SW 1271 (cell line): ENCODE measurements at regions not wholly inside any gene's neighbourhood (a gene's known extent, or its start where the extent isn't known, plus 50 kb on each side); places are given as distances from the start of the nearest gene placed in this dataset.
"Not testable (repeated sequence)": the region's sequence is repeated elsewhere in the genome, so short reads cannot be mapped to it uniquely, and the experiment has no call there.

ENCODE experiments used
- DNase-seq, 2 experiments: peaks; one replicate each; lab custom pipeline; 2025; lab: John Stamatoyannopoulos, UW

DNA sequence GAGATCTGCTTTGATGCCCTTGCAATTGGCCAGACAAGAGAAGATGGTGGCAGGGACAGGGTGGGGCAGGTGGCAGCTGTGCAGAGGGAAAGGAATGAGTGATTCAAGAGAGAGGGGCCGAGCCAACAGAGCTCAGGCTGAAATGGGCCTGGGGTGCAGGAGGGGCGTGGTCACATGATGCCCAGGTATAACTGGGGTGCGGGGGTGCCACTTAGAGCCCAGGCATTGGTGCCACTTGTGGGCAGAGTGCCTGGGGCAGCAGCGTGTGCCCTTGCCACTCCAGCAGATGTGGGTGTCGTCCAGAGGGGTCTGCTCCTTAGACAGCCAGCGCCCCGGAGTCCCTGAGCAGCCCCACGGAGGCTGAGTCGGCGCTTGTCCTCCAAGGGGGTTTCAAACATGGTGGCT, 88.7 kb downstream of the PLXNA1 start:
- DNase-seq: no peak

DNA sequence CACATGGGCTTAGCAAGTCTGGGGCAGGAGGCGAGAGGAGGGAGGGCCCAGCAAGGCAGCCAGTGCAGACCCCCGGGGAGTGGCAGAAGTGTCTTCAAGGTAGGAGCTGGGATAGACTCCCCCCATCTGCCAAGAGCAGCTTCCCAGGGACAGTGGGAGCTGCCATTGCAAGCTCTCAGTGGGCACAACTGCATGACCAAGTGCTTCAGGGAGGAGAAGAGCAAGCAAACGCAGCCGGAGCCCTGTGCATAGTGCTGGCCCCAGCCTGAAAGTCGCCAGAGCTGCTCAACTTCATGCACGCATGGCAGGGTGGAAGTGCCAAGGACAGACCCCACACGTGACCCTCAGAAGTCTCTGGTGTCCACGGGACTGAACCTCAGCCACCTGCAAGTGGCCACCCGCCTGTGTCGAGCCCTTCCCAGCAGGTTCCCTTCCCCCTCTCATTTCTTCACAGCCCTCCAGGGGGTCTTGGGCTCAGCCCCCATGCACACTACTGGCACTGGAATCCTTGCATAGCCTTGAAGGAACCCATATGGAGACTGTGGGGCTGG, 89.4 kb downstream of the PLXNA1 start:
- DNase-seq: no peak

DNA sequence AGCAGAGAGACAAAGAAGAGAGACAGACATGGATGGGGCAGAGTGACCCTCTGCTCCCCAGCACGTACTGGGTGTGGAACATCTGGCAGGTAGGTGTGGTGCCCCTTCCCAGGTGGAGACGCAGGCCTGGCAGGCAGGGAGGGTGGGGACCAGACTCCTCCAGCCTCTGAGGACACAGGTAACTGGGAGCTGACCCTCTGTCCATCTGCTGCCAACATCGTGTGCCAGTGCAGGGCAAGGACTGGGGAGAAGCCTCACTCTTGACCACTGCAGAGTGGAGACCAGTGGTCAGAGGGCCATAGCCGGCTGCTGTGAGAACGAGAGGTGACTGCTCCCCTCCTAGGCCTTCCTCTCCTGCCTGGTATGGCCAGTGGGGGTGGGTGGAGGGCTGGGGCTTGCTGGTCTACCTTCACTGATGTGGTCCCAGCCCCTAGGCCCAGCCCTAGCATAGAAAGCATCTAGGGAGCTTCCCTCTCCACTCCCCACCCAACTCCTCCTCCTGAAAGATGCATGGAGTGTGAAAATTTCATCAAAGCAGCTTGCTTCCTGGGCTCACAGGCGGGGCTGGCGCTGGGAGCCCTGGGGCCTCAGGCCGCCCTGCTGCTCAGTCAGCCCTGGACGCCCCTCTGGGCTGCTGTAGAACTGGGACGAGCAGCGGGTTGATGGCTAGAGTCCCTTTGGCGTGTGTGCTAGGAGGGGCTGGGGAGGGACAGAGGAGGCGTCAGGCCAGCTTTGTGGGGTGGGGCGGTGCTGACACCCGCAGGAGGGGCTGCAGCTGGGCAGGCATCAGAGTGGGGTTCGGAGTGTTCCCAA, 90.3 kb downstream of the PLXNA1 start:
- no peak for DNase-seq

DNA sequence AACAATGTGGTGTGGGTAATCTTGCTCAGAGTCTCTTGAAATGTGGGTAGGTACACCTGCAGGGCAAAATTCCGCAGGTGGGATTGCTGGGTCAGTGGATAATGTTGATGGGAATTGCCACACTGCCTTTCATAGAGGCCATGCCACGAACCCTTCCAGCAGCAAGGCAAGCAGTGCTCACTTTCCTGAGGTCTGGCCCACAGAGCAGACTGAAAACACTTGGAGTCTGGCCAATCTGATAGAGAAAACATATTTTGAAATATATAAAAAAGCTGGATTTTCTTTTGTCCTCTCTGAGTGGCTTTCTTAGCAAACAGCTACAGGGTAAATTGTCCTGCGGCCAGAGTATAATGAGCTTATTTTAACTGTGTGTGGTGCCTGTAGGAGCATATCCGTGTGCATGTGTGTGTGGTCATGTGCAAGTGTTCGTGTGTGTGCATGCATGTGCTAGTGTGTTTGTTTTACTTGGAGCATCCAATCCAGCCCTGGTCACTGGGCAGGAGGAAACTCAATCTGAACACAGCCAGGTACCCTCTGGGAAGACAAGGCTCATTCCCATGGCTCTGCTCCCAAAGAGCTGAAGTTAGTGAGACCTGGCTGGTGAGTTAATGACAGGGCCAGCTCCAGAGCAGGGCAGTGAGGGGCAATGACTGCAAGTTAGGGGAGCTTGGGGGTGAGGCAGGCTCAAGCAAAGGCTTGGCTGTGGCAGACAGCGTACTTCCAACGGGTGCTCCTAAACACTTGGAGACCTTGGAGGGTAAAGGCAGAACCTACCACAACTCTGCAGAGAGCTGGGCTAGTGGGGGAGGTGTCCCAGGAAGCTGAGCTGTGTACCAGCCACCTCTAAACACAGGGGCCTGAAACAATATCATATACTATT, 91.3 kb downstream of the PLXNA1 start:
- DNase-seq: no peak

DNA sequence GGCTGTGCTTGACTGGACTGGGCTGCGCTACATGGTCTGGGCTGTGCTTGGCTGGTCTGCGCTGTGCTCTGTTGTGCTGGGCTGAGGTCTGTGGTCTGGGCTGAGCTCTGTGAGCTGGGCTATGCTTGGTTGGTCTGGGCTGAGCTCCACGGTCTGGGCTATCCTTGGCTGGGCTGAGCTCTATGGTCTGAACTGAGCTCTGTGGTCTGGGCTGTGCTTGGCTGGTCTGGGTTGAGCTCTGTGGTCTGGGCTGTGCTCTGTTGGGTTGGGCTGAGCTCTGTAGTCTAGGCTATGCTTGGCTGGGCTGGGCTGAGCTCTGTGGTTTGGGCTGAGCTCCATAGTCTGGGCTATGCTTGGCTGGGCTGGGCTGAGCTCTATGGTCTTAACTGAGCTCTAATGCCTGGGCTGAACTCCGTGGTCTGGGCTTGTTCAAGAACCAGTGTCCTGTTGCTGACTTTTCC, 92.0 kb downstream of the PLXNA1 start:
- no peak for DNase-seq

DNA sequence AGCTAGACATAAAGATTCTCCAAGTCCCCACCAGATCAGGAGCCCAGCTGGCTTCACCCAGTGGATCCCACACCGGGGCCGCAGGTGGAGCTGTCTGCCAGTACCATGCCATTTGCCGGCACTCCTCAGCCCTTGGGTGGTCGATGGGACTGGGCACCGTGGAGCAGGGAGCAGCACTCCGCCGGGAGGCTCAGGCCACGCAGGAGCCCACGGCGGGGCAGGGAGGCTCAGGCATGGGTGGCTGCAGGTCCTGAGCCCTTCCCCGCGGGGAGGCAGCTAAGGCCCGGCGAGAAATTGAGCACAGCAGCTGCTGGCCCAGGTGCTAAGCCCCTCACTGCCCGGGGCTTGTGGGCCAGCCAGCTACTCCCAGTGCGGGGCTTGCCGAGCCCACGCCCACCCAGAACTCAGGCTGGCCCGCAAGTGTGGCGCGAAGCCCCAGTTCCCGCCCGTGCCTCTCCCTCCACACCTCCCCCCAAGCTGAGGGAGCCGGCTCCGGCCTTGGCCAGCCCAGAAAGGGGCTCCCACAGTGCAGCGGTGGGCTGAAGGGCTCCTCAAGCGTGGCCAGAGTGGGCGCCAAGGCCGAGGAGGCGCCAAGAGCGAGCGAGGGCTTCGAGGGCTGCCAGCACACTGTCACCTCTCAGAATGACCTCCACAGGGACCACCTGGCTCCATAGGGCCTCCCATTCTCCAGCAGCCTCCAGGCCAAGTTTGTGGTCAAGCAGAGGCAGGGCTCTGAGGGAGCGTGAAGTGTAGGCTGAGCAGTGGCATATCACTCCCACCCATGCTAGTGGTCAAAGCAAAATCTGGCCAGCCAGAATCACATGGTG, 93.5 kb downstream of the PLXNA1 start:
- DNase-seq: not testable (repeated sequence)

DNA sequence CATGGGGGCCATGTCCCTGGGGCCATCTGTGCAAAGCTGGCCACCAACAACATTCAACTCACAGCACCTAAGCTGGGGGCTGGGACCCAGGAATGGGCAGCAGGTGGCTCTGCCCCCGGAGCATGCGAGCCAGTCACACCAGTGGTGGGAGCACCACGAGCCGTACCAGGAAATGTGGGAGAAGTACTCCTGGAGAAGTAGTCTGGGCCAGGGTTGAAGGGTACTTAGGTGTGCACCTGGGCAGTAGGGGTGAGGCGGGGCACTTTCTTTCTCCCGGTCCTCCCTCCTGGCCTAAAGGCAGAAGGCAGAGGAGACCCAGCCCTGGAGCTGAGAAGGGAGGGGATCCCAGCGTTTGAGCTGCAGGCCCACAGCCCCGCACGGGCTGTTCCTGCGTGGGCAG, 94.2 kb downstream of the PLXNA1 start:
- DNase-seq: no peak

DNA sequence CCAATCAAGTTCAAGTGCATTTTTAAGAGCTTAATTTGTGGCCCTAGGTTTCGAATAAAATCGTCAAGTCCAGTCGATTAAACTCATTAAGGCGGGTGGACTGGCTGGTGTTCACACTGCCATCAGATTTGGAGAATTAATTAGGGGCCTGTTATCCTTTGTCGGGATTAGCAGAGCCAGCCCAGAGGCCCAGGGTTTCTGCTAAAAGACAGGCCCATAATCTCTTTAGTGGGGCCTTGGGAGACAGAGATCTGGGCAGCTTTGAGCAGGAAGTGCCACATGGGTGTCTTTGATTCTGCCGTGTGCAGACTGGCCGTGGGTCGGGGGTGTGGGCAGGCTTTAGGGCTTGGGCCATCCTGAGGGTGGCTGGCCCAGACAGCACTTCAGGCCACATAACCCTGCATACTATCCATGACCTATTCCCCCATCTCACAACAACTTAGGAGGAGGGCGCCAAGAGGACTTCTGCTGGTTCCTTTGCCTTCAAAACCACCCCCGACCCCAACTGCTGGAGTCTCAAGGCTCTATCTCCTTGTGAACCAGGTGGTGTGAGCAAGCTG, 94.7 kb downstream of the PLXNA1 start:
- DNase-seq: no peak

DNA sequence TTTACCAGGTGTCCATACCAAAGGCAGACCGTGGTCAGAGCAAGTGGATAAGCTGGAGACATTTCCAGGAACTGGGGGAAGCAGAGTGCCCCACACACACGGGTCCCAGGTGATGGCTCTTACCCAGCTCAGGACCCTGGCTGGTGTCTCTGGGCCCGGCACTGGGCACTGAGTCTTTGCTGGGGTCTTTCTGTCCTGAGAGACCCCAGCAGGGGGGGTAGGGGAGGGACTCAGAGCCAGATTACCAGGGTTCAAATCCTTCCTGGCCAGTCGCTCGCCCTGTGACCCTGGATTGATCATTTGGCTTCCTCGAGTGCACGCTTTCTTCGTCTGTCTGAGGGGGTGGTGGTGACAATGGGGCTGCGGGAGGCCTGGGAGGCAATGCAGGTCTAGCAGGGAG, 95.7 kb downstream of the PLXNA1 start:
- DNase-seq: no peak

DNA sequence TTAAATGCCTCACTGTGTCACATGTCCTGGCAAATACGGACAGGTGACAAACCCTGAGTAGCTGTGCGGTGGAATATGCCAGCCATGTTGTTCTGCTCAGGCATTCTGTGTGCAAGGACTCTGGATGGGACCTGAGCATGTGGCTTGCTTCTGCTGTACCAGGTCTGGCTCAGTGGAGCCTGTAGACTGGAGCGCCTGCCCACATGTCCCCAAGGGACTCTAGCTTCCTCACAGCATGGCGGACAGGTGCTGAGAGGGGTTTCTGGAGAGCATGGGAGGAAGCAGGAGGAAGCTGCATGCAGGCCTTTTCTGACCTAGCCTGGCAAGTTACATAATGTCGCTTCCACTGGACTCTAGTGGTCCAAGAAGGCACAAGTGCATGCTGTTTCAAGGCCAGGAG, 96.3 kb downstream of the PLXNA1 start:
- DNase-seq: no peak

DNA sequence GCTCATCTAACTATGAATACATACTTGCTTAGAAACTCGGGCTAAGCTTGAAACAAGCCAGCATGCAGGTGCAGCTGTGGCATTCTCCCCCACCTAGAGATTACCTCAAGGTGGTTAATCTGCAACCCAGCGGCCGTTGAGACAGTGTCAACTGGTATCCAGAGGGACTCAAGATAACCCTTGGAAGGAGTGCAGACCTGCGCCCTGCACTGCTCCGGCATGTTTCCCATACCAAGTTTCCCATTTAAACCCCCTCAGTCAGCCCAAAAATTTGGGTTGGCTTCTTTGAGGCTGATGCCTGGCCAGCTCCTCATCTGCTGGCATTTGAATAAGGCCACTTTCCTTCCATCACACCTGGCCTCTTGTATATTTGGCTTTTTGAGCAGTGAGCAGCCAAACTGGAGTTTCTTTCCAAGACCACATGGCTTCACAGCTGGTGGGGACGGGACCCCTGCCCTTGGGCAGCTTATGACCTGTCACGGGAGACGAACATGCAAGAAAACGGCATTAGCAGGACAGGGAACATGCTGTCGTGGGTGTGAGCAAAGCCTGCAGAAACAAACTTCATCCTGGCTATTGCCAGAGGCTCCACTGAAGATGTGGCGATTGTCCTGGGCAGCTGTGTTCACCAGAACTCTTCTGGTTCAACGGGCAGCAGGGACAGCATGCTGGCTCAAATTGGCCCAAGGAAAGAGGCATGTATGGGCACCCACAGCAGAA, 98.2 kb downstream of the PLXNA1 start:
- no peak for DNase-seq

DNA sequence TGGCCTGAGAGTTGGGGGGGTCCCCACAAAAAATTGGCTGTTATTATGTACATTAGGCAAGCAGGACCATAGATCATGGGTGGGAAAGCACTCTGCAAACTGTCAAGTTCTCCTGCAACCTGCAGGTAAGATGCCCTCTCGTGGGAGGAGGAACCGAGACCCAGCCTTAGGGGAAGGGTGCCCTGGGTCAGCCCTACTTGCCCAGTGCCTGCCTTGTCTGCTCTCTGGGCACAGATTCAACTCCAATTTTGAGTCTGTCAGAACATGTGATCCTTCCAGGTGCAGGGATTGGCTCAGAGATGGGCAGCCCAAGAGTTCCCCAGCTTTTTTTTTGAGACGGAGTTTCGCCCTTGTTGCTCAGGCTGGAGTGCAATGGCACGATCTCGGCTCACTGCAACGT, 99.2 kb downstream of the PLXNA1 start:
- DNase-seq: no peak

DNA sequence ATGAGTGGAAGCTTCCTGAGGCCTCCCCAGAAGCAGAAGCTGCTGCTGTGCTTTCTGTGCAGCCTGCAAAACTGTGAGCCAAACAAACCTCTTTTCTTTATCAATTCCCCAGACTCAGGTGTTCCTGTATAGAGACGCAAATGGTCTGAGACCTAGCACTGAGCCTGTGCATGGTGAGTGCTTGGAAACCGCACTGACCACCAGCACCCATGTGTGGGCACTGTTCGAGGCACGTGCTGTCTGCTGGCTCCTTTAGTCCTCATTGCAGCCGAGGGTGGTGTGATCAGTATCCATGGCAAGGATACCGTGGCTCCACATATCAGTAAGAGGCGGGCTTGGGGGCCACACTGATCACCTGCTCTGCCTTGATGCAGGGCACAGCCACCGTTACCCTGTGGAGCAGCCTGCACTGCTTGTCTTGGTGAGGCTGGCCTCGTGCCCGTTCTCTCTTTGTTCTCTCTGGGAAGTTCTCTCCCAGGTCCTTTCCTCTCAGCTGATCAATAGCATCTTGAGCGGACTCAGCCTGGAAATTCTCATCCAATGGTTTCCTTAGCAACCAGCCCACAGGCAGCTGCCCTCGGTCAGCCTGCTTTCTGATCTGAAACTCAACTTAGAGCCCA, 101.0 kb downstream of the PLXNA1 start:
- no peak for DNase-seq

DNA sequence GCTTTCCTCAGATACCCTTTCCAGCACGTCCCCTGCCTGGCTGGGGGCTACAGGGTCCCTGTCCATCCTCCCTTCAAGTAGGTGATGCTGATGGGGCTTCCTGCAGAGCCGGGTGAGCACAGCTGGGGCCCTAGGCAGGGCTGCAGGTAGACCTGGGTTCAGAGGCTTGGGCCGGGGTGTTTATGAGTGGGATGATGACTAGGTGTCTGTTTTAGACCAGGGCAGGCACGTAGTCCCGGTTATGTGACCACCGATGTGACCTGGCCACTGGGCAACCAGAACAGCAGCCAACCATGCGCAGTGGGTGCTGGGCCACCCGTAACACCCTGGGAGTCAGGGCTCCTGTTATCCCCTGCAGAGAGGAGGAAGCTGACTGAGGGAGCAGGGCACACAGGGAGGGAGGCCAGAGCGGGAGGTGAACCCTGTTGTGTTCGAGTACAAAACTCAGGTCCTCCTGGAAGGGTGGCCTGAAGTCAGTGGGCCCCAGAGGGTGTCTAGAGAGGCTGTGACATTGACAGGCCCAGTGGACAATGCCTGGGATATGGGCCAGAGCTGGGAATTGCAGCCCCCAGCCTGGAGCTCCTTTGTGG, 101.6 kb downstream of the PLXNA1 start:
- DNase-seq: no peak

DNA sequence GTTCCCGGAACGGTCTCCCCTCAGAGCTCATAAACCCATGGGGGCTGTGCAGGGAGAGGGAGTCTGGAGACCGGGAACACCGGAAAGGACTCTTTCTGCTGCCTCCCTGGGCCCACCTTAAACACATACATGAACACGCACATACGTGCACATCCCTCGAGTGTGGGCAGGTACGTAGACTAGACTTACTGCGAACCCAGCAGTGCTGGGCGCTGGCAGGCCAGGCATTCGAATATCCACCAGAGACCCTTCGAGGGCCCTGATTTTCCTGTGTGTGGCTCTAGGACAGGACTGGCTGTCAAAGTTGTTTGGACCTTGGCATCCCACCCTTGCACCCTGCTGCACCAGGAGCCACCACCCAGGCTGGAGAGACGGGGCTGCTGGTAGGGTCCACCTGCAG, 102.7 kb downstream of the PLXNA1 start:
- DNase-seq: no peak

DNA sequence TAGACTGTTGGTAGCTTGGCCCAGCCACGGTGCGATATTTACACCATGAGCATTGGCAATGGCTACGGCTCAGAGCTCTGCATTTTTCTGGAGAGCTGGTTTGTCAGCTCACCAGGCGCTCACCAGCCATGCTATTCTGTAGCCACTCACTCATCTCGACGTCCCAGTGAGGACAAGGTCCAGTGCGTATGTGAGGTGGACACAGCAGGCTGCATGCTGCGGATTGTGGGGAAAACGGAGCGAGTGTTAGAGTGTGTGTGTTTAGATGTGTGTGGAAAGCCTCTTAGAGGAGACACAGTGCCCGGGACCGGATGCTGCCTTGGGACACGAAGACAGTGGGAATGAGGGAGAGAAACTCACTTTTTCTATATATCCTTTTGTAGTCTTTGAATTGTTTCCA, 103.7 kb downstream of the PLXNA1 start:
- DNase-seq: not testable (repeated sequence)

DNA sequence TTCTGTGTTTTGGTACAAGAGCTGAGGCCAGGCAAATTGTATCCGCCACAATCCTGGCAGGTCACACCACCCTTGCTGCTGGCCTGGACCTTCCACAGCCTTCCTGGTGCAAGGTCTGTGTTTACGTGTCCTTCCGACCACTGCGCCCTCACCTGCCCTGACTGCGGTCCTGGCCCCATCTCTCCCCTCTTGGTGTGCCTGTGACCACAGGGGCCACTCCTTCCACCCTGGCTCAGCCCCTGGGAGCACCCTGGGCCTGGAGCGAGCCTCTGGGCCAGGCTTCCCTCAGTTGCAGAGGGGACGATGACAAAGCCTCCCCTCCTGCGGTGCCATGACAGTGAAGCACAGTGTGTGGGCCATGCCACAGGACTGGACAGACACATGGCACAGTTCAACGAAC, 104.5 kb downstream of the PLXNA1 start:
- no peak for DNase-seq

DNA sequence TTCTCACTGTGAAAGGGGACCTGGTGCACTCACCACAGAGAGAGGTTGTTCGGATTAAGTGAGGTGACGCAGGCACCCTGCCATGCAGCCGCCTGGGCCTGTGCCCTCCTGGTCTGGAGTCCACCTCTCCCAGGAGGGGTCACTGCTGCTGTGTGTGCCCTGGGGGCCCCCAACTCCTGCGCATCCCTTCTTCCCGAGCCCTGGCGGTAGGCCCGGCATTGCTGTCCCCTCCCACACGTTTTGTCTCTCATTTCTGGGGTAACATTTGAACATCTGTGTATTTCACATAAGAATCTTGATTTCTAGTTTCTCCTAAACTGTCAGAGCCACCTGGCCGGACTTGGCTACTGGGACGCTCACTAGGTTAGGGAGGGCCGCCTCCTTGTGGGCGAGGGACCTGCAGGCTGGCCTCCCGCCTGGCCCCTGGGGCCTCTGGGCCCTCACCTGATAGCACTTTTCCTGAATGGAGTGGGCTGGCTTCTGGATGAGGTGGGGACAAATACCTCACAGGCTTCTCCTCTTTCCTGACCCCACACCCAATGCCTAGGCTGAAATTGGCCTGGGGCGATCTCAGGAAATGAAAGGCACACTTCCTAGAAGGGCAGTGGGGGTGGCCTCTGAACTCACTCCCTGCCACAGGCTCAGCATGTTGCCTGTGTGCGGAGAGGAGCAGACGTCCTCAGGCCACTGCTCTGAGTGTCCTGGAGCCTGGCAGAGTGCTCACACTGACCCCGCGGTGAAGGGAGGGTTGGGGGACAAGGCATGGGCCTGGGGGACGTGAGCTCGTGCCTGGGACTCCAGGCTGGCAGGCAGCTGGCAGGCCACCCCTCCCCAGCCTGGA, 104.2 kb upstream of the PRR23E start:
- DNase-seq: no peak

DNA sequence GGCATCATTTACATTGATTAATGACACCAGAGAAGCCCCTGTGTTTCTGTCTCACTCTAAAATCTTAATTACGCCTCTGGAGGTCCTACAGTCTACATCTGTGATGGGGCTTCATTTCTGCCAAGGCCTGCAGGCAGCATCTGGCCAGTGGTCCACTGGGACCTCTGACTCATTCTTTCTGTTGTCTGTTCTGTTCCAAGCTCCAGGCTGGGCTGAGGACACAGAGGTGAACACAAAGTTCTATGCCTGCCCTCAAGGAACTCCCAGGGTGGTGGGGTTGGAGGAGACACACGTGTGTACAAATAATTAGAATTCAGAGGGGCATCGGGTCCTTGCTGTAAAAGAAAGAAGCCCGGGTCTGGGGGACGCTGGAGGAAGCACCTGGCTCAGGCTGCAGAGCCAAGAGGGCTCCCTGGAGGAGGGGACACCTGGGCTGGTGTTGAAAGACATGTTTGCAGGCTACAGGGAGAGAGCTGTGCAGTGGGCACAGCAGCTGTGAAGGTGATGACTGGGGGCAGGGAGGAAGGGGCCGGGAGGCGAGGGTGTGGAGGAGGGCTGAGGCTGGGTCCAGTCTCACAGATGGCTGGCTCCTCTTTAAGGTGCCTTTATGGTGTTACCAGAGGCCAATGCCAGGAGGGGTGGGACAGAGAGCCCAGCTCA, 103.3 kb upstream of the PRR23E start:
- no peak for DNase-seq
